NCI-H524 treated with DMSO at 0.1 percent for 48 hours (cell line): ENCODE measurements at regions not wholly inside any gene's neighbourhood (a gene's known extent, or its start where the extent isn't known, plus 50 kb on each side); places are given as distances from the start of the nearest gene placed in this dataset.
"Not testable (repeated sequence)": the region's sequence is repeated elsewhere in the genome, so short reads cannot be mapped to it uniquely, and the experiment has no call there.

Experiments used
- DNase-seq: peaks from one replicate; lab custom pipeline; 2025; lab: John Stamatoyannopoulos, UW

- DNase-seq: no peak
Measured at GRCh38 chr4:81314897-81315470, 100.0 kb upstream of the PRKG2 start.

- DNase-seq: no peak
Measured at GRCh38 chr4:81314196-81314896, 99.3 kb upstream of the PRKG2 start.

GRCh38 chr4:81307991-81308390 is 93.0 kb upstream of the PRKG2 start:
- peak; percentile 88 for DNase-seq

GRCh38 chr4:81304871-81305270 is 89.8 kb upstream of the PRKG2 start:
- no peak for DNase-seq

GRCh38 chr4:81300352-81300751 is 85.3 kb upstream of the PRKG2 start:
- DNase-seq: not testable (repeated sequence)

GRCh38 chr4:81290813-81291212 is 75.8 kb upstream of the PRKG2 start:
- no peak for DNase-seq

- no peak for DNase-seq
Measured at GRCh38 chr4:81287101-81287500, 72.1 kb upstream of the PRKG2 start.

- no peak for DNase-seq
Measured at GRCh38 chr4:81282131-81282530, 67.1 kb upstream of the PRKG2 start.

GRCh38 chr4:81274460-81274859 is 59.4 kb upstream of the PRKG2 start:
- DNase-seq: no peak

- DNase-seq: no peak
Measured at GRCh38 chr4:81272671-81273070, 57.6 kb upstream of the PRKG2 start.
